Uterus (tissue), 2 donors: ENCODE measurements at regions not wholly inside any gene's neighbourhood (a gene's known extent, or its start where the extent isn't known, plus 50 kb on each side); places are given as distances from the start of the nearest gene placed in this dataset.

Source experiments
- CTCF ChIP-seq, 4 experiments: fragments of 200-600 bp in 2 of 4; fragments of 450-650 bp in 2 of 4; sonication (generic) in 2 of 4; IDR thresholded peaks; one replicate each; pipeline ENCODE4 v1.5.1; 2016 to 2019; ENCODE audit warnings: antibody characterized with exemption in 4 of 4, mild to moderate bottlenecking in 2 of 4, moderate library complexity in 1 of 4
- POLR2A ChIP-seq, 2 donors: fragments of 450-650 bp; IDR thresholded peaks; one replicate each; pipeline ENCODE4 v1.6.1; 2016; ENCODE audit warnings: antibody characterized with exemption in 2 of 2, mild to moderate bottlenecking in 1 of 2, moderate library complexity in 1 of 2

- TF ChIP-seq CTCF (IDR thresholded peaks at IDR 0.05) (no peak), POLR2A (IDR thresholded peaks at IDR 0.05) (no peak)
Observed at GRCh38 chr5:176736301-176736930, 73.9 kb upstream of the UNC5A start.
